ENCODE measurements at regions not wholly inside any gene's neighbourhood (a gene's known extent, or its start where the extent isn't known, plus 50 kb on each side); places are given as distances from the start of the nearest gene placed in this dataset.

- TF ChIP-seq POLR2A (IDR thresholded peaks at IDR 0.05; ENCODE audit: low read depth, low read length) (no peak), TAF1 (IDR thresholded peaks at IDR 0.05; ENCODE audit: borderline replicate concordance, low read depth, low read length) (no peak), POLR2AphosphoS5 (IDR thresholded peaks at IDR 0.05; ENCODE audit: low read depth, low read length) (no peak)
These were observed 132.9 kb upstream of the NRIP1 start for GRCh38 chr21:15197696-15198095.

Measured in GM12892 (cell line).